AG04450 (cell line): ENCODE measurements at regions not wholly inside any gene's neighbourhood (a gene's known extent, or its start where the extent isn't known, plus 50 kb on each side); places are given as distances from the start of the nearest gene placed in this dataset.
A peak's percentile ranks its signal among the peaks of the same experiment; 100 is the strongest.
"Not testable (repeated sequence)": the region's sequence is repeated elsewhere in the genome, so short reads cannot be mapped to it uniquely, and the experiment has no call there.

Experiments
- CTCF ChIA-PET: fragments of 300-600, 350-600 bp; formaldehyde crosslinking; extraction: SDS; loops from one replicate; lab custom pipeline; 2022; ENCODE audit warnings: antibody characterized with exemption, inconsistent platforms; lab: Charles Lee
- POLR2A ChIA-PET: fragments of 350-600 bp; formaldehyde crosslinking; extraction: SDS; loops from one replicate; lab custom pipeline; 2021; ENCODE audit warnings: antibody characterized with exemption, inconsistent platforms; lab: Yijun Ruan, JAX
- DNase-seq: peaks from one replicate; pipeline ENCODE4 v3.0.0-alpha.2; 2011; ENCODE audit warnings: low read depth, low spot score
- H3K27ac ChIP-seq: one replicate; pipeline ENCODE4 v1.5.1; 2012; ENCODE audit warnings: low read depth, low read length, control low read depth
- H3K27me3 ChIP-seq: one replicate; pipeline ENCODE4 v1.6.0; 2012; ENCODE audit warnings: low read length; ENCODE audit not compliant: control insufficient read depth, insufficient read depth
- H3K4me3 ChIP-seq: 2 replicates; pipeline ENCODE4 v1.5.1; 2011; ENCODE audit warnings: mild to moderate bottlenecking, low read depth, low read length, control low read depth
- H3K9me3 ChIP-seq: 2 replicates; pipeline ENCODE4 v1.5.1; 2012; ENCODE audit warnings: low read length; ENCODE audit not compliant: control insufficient read depth, insufficient read depth
- CTCF ChIP-seq: IDR thresholded peaks from 2 replicates; pipeline ENCODE4 v1.5.1; 2011; ENCODE audit warnings: low read depth, low read length, control low read depth, inconsistent platforms

- no peak for DNase-seq
- Histone ChIP-seq H3K27ac (no peak overlapping the region), H3K9me3 (no peaks in the 10 kb centered on the region), H3K4me3 (no peak overlapping the region), H3K27me3 (no peaks in the 10 kb centered on the region)
- TF ChIP-seq CTCF = no peak
- ChIA-PET CTCF (no interaction called here), POLR2A (no interaction called here)
Observed at GRCh38 chr13:83761631-83762030, 120.6 kb downstream of the SLITRK1 start.

GRCh38 chr13:83755210-83755609, 127.1 kb downstream of the SLITRK1 start:
- POLR2A ChIA-PET, CTCF ChIA-PET, DNase-seq, H3K9me3 ChIP-seq, H3K27me3 ChIP-seq, H3K27ac ChIP-seq, H3K4me3 ChIP-seq: not testable (repeated sequence)

GRCh38 chr13:83753912-83754624, 128.2 kb downstream of the SLITRK1 start:
- Histone ChIP-seq H3K27me3 (no peaks in the 10 kb centered on the region), H3K9me3 (peaks cover 12% of the 10 kb centered on the region; the same call in 1 of the 2 replicates), H3K4me3 (no peak overlapping the region), H3K27ac (peak overlapping the region; percentile 40)
- DNase-seq = no peak
- ChIA-PET CTCF (interaction anchor here (0.6 kb wide), 1 partner anchor 1715 kb away, joined by 3 read pairs; no protein-coding TSS in a partner anchor), POLR2A (interaction anchor here (0.7 kb wide), 1 partner anchor 538 kb away, joined by 4 read pairs; no protein-coding TSS in a partner anchor)
- TF ChIP-seq CTCF = no peak

DNA sequence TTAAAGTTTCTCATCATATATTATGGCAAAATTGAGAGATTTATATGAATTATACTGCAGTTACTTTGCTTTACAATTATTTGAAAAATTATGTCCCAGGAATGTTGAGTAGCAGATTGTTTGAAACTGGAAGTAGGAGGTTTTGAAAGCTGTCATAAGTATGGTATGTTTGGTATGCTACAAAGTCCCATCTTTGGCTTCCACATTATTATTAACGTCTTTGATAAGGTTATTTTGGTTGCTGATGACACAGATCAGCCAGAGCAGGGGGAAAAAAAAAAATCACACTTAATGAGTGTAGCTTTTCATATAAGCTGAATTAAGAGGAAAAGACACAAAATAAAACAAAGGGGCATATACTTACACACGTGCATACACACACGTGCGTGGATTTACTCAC, 130.1 kb downstream of the SLITRK1 start:
- Histone ChIP-seq H3K27me3 (no peaks in the 10 kb centered on the region), H3K9me3 (peaks cover 12% of the 10 kb centered on the region; the same call in 1 of the 2 replicates), H3K4me3 (no peak overlapping the region), H3K27ac (no peak overlapping the region)
- no peak for DNase-seq
- CTCF ChIA-PET = no interaction called here
- POLR2A ChIA-PET = no interaction called here
- no peak for TF ChIP-seq CTCF

GRCh38 chr13:83740622-83741021, 141.7 kb downstream of the SLITRK1 start:
- no peak for TF ChIP-seq CTCF
- POLR2A ChIA-PET = no interaction called here
- H3K27ac ChIP-seq = no peak overlapping the region
- no peaks in the 10 kb centered on the region for H3K9me3 ChIP-seq
- DNase-seq = no peak
- no peak overlapping the region for H3K4me3 ChIP-seq
- H3K27me3 ChIP-seq = no peaks in the 10 kb centered on the region
- CTCF ChIA-PET = no interaction called here
